HG02588 (cell line): ENCODE measurements at regions not wholly inside any gene's neighbourhood (a gene's known extent, or its start where the extent isn't known, plus 50 kb on each side); places are given as distances from the start of the nearest gene placed in this dataset.

Experiments
- ATAC-seq: cut with Tn5 transposase; IDR thresholded peaks from one replicate; pipeline ENCODE4 v1.9.1; 2021; ENCODE audit warnings: mild to moderate bottlenecking, moderate library complexity; ENCODE audit not compliant: unreplicated experiment

GRCh38 chr18:40612356-40612755, 1342.7 kb upstream of the PIK3C3 start:
- ATAC-seq = no peak

GRCh38 chr18:40608226-40608625, 1346.8 kb upstream of the PIK3C3 start:
- ATAC-seq = no peak

- no peak for ATAC-seq
Measured at GRCh38 chr18:40607542-40608148, 1347.4 kb upstream of the PIK3C3 start.

- ATAC-seq = no peak
Measured at GRCh38 chr18:40606996-40607395, 1348.0 kb upstream of the PIK3C3 start.

GRCh38 chr18:40583671-40584070, 1371.4 kb upstream of the PIK3C3 start:
- no peak for ATAC-seq

GRCh38 chr18:40582105-40582504, 1372.9 kb upstream of the PIK3C3 start:
- no peak for ATAC-seq

GRCh38 chr18:40577981-40578365, 1377.1 kb upstream of the PIK3C3 start:
- no peak for ATAC-seq

GRCh38 chr18:40577239-40577980, 1377.6 kb upstream of the PIK3C3 start:
- no peak for ATAC-seq

- no peak for ATAC-seq
Measured at GRCh38 chr18:40576507-40577115, 1378.4 kb upstream of the PIK3C3 start.

- no peak for ATAC-seq
Measured at GRCh38 chr18:40570615-40571014, 1384.4 kb upstream of the PIK3C3 start.

- ATAC-seq = no peak
Measured at GRCh38 chr18:40569605-40570004, 1385.4 kb upstream of the PIK3C3 start.

- ATAC-seq = no peak
Measured at GRCh38 chr18:40566510-40566844, 1388.6 kb upstream of the PIK3C3 start.

GRCh38 chr18:40565805-40566509, 1389.1 kb upstream of the PIK3C3 start:
- ATAC-seq = no peak

GRCh38 chr18:40559556-40559955, 1395.5 kb upstream of the PIK3C3 start:
- ATAC-seq = no peak

- ATAC-seq = no peak
Measured at GRCh38 chr18:40558706-40559392, 1396.2 kb upstream of the PIK3C3 start.

GRCh38 chr18:40555914-40556313, 1399.1 kb upstream of the PIK3C3 start:
- no peak for ATAC-seq

- no peak for ATAC-seq
Measured at GRCh38 chr18:40553029-40553428, 1402.0 kb upstream of the PIK3C3 start.

GRCh38 chr18:40546875-40547274, 1408.2 kb upstream of the PIK3C3 start:
- ATAC-seq = no peak

GRCh38 chr18:40534723-40535122, 1420.3 kb upstream of the PIK3C3 start:
- ATAC-seq = no peak

- ATAC-seq = no peak
Measured at GRCh38 chr18:40532046-40532445, 1423.0 kb upstream of the PIK3C3 start.

GRCh38 chr18:40531051-40531450, 1424.0 kb upstream of the PIK3C3 start:
- no peak for ATAC-seq
